Fibroblast of mammary gland (primary cell): ENCODE measurements at regions not wholly inside any gene's neighbourhood (a gene's known extent, or its start where the extent isn't known, plus 50 kb on each side); places are given as distances from the start of the nearest gene placed in this dataset.
A peak's percentile ranks its signal among the peaks of the same experiment; 100 is the strongest.

Source experiments
- DNase-seq: peaks from one replicate; pipeline ENCODE4 v3.0.0-alpha.2; 2010; ENCODE audit warnings: low read depth
- H3K4me3 ChIP-seq: 2 replicates; pipeline ENCODE4 v1.5.1; 2011; ENCODE audit warnings: low read depth, mild to moderate bottlenecking, low read length, moderate library complexity; ENCODE audit not compliant: control insufficient read depth
- TF ChIP-seq, protein P1 (sequence below): conservative IDR thresholded peaks from 2 replicates; pipeline ENCODE4 v1.5.1; 2011; ENCODE audit warnings: low read depth, low read length, inconsistent platforms; ENCODE audit not compliant: control insufficient read depth, insufficient read depth

- DNase-seq: no peak
- no peak overlapping the region for H3K4me3 ChIP-seq
- TF ChIP-seq, protein P1, sequence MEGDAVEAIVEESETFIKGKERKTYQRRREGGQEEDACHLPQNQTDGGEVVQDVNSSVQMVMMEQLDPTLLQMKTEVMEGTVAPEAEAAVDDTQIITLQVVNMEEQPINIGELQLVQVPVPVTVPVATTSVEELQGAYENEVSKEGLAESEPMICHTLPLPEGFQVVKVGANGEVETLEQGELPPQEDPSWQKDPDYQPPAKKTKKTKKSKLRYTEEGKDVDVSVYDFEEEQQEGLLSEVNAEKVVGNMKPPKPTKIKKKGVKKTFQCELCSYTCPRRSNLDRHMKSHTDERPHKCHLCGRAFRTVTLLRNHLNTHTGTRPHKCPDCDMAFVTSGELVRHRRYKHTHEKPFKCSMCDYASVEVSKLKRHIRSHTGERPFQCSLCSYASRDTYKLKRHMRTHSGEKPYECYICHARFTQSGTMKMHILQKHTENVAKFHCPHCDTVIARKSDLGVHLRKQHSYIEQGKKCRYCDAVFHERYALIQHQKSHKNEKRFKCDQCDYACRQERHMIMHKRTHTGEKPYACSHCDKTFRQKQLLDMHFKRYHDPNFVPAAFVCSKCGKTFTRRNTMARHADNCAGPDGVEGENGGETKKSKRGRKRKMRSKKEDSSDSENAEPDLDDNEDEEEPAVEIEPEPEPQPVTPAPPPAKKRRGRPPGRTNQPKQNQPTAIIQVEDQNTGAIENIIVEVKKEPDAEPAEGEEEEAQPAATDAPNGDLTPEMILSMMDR: no peak
These were observed 131.0 kb upstream of the NRIP1 start for GRCh38 chr21:15195768-15196167.

GRCh38 chr21:15197696-15198095, 132.9 kb upstream of the NRIP1 start:
- no peak overlapping the region for H3K4me3 ChIP-seq
- TF ChIP-seq, protein P1: no peak
- DNase-seq: peak; percentile 44

- no peak for DNase-seq
- no peak overlapping the region for H3K4me3 ChIP-seq
- TF ChIP-seq, protein P1: no peak
These were observed 134.9 kb upstream of the NRIP1 start for GRCh38 chr21:15199414-15200383.

GRCh38 chr21:15203740-15204139, 138.9 kb upstream of the NRIP1 start:
- DNase-seq: no peak
- no peak overlapping the region for H3K4me3 ChIP-seq
- TF ChIP-seq, protein P1: no peak

- no peak overlapping the region for H3K4me3 ChIP-seq
- no peak for DNase-seq
- TF ChIP-seq, protein P1: no peak
These were observed 139.6 kb upstream of the NRIP1 start for GRCh38 chr21:15204140-15204969.

- TF ChIP-seq, protein P1: no peak
- no peak for DNase-seq
- H3K4me3 ChIP-seq: no peak overlapping the region
These were observed 140.1 kb upstream of the NRIP1 start for GRCh38 chr21:15204970-15205286.
